ENCODE measurements at regions not wholly inside any gene's neighbourhood (a gene's known extent, or its start where the extent isn't known, plus 50 kb on each side); places are given as distances from the start of the nearest gene placed in this dataset.

DNA sequence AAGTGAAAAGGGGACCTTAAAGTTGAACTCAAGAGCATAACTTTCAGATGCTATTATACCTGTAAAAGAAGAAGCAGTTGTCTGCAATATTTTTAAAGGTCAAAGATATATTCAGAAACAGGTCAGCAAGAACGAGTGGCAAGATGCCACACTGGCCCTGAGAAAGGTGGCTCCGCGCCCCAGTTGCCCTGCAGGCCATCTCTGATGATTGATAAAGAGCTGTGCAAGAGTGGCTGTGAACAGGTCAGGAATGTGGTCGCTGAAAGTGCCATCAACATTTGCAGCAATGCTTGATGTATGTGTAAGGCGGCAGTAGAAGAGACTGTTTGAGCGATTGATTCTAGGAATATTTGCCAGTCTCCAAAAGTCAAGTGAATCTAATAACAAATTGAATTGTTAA, 664.2 kb upstream of the SLC10A2 start:
- no peak overlapping the region for H3K4me3 ChIP-seq (ENCODE audit: low read depth, low read length)
- no peak for DNase-seq (ENCODE audit: low read depth)
- TF ChIP-seq, protein P1, sequence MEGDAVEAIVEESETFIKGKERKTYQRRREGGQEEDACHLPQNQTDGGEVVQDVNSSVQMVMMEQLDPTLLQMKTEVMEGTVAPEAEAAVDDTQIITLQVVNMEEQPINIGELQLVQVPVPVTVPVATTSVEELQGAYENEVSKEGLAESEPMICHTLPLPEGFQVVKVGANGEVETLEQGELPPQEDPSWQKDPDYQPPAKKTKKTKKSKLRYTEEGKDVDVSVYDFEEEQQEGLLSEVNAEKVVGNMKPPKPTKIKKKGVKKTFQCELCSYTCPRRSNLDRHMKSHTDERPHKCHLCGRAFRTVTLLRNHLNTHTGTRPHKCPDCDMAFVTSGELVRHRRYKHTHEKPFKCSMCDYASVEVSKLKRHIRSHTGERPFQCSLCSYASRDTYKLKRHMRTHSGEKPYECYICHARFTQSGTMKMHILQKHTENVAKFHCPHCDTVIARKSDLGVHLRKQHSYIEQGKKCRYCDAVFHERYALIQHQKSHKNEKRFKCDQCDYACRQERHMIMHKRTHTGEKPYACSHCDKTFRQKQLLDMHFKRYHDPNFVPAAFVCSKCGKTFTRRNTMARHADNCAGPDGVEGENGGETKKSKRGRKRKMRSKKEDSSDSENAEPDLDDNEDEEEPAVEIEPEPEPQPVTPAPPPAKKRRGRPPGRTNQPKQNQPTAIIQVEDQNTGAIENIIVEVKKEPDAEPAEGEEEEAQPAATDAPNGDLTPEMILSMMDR (conservative IDR thresholded peaks at IDR 0.05; ENCODE audit: low read depth, low read length), result no peak

DNA sequence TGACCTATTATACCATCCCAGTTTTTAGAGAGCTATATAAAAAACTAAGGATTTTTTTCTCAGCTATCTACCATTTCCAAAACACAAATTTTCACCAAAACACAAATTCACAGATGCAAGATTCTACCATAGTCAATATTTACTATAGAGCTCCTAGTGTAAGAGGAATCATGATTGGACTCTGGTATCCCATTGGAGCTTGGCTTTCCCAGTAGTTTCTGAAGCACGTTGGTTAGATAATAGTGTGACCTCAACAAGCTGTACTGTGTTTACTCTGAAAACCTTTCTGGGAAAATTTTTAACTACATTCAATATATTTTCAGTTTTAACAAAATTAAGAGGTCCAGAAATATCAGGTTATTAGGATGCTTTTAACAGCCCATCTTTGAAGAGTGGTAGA, 660.6 kb upstream of the SLC10A2 start:
- TF ChIP-seq, protein P1 (conservative IDR thresholded peaks at IDR 0.05; ENCODE audit: low read depth, low read length), result no peak
- DNase-seq (ENCODE audit: low read depth), result no peak
- no peak overlapping the region for H3K4me3 ChIP-seq (ENCODE audit: low read depth, low read length)

DNA sequence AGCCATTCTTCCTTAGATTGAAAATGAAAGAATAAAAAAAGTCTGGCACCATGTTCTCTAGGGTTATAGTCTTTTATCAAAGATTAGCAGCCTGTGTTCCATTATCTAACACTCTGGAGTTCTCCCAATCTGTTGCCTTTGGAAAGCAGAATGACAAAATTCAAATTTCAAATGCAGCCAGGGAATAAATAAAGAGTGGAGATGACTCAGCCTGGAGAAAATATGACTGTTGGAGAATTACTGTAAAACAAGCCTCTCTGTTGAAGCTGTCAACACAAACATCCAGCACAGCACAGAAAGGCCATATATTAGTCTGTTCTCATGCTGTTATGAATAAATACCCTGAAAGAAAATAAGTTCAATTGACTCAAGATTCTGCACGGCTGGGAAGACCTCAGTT, 650.5 kb upstream of the SLC10A2 start:
- DNase-seq (ENCODE audit: low read depth), result no peak
- no peak overlapping the region for H3K4me3 ChIP-seq (ENCODE audit: low read depth, low read length)
- TF ChIP-seq, protein P1 (conservative IDR thresholded peaks at IDR 0.05; ENCODE audit: low read depth, low read length), result no peak

DNA sequence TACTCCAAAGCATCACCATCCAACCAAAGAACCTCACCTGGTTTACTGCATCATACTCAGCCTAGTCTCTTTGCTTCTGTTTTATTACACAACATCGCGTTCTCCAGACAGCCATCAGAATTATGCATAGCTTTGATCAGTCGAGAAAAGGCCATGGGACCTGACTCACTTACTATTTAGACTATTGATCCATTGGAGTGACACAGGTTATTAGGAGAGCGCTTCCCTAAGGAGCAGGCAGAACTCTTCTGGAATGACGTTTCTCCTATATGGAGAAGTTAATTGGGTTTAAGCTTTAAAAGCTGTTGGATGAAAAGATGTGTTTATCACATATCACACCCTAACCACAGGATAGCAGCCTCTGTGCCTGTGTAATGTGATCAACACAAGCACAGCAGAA, 649.1 kb upstream of the SLC10A2 start:
- H3K4me3 ChIP-seq (ENCODE audit: low read depth, low read length), result no peak overlapping the region
- no peak for DNase-seq (ENCODE audit: low read depth)
- TF ChIP-seq, protein P1 (conservative IDR thresholded peaks at IDR 0.05; ENCODE audit: low read depth, low read length), result no peak

DNA sequence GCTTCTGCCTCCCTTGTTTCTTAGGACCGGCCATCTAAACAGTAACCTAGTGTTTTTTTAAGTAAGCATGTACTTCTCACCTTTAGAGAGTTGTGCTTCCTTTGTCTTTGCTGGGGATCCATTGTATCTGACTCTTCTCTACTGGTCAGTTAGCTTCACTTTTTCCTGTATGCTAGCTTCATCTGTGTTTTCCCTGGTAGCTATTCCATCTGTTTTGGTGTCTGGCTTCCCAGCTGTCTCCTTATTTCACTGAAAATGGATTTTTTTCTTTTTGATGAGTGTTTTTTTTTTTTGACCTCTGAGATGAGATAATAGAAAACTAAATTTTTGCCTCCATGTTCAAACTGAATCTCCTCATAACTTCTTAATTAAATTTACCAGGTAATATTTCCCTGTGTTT, 637.0 kb upstream of the SLC10A2 start:
- H3K4me3 ChIP-seq (ENCODE audit: low read depth, low read length), result no peak overlapping the region
- no peak for DNase-seq (ENCODE audit: low read depth)
- TF ChIP-seq, protein P1 (conservative IDR thresholded peaks at IDR 0.05; ENCODE audit: low read depth, low read length), result no peak

DNA sequence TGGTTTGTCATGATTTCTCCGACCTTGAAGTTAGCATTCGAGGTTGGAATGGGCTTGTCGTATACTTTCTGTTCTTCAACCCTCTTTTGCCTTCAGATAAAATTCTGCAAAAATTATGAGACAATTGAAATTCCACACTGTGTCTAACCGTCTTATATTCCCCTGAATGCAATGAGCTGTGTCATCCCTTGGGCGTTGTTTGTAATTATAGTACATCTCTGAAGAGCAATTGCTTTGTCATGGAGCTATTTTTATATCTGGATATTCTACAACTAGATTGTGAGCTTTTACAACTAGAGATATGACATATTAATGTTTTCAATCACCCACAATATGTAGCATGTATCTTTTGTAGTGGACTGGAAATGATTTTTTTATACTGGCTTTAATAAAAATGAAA, 631.8 kb upstream of the SLC10A2 start:
- no peak for DNase-seq (ENCODE audit: low read depth)
- H3K4me3 ChIP-seq (ENCODE audit: low read depth, low read length), result no peak overlapping the region
- TF ChIP-seq, protein P1 (conservative IDR thresholded peaks at IDR 0.05; ENCODE audit: low read depth, low read length), result no peak

DNA sequence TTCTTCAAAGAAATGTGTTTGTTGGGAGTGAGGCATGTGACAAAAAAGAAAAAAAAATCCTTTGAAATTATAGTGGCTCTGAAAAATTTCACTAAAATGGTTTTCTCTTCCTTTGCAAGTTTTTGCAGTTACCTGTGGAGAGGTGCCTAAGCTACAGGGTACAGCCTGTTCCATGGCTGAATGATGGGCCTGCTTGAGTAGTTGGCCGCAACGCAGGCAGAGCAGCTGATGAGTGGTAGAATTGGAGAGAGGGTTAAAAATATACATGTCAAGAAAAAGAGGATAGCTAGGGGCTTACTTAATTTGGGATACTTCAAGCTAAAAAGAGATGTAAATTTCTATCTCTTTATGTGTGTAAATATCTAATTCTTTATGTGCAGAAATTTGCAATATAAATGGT, 629.1 kb upstream of the SLC10A2 start:
- H3K4me3 ChIP-seq (ENCODE audit: low read depth, low read length), result no peak overlapping the region
- TF ChIP-seq, protein P1 (conservative IDR thresholded peaks at IDR 0.05; ENCODE audit: low read depth, low read length), result no peak
- no peak for DNase-seq (ENCODE audit: low read depth)
